Kidney epithelial cell (primary cell): ENCODE measurements at regions not wholly inside any gene's neighbourhood (a gene's known extent, or its start where the extent isn't known, plus 50 kb on each side); places are given as distances from the start of the nearest gene placed in this dataset.

Experiments
- DNase-seq: peaks from one replicate; pipeline ENCODE4 v3.0.0-alpha.2; 2010; ENCODE audit warnings: low read depth
- H3K27me3 ChIP-seq: 2 replicates; pipeline ENCODE4 v1.6.0; 2011; ENCODE audit warnings: low read length; ENCODE audit not compliant: control insufficient read depth, insufficient read depth
- H3K36me3 ChIP-seq: 2 replicates; pipeline ENCODE4 v1.5.1; 2011; ENCODE audit warnings: low read length; ENCODE audit not compliant: control insufficient read depth, insufficient read depth
- H3K4me3 ChIP-seq: 2 replicates; pipeline ENCODE4 v1.5.1; 2011; ENCODE audit warnings: low read depth, mild to moderate bottlenecking, control low read depth, low read length
- TF ChIP-seq, protein P1 (sequence below): IDR thresholded peaks from 2 replicates; pipeline ENCODE4 v1.5.1; 2011; ENCODE audit warnings: mild to moderate bottlenecking, moderate library complexity, low read length, control low read depth, inconsistent platforms; ENCODE audit not compliant: insufficient read depth, poor library complexity, severe bottlenecking

DNA sequence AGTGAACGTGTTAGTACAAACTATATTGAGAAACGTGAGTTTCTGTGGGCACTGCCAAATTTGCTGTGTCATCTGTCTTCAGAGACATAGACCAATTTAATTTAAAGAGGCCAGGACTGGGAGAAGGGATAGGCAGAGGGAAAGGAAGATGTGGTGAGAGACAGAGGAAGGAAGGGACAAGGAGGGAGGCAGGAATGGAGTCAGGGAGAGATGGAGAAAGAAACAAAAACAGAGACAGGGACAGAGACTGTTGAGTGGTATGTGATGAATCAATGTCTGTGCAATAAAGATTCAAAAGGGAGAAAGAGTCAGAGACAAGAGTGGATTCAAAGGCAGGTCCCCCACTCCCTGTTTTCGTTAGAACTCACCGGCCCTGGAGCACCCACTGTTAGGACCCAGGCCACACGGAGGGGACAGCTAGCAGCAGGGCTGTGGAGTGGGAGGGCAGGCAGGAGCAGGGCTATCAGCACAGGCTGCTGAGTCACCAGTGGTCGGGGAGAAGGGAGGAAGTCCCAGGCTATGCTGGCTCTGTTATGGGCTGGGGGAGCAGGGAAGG lies 51.6 kb upstream of the CHD6 start:
- TF ChIP-seq, protein P1, sequence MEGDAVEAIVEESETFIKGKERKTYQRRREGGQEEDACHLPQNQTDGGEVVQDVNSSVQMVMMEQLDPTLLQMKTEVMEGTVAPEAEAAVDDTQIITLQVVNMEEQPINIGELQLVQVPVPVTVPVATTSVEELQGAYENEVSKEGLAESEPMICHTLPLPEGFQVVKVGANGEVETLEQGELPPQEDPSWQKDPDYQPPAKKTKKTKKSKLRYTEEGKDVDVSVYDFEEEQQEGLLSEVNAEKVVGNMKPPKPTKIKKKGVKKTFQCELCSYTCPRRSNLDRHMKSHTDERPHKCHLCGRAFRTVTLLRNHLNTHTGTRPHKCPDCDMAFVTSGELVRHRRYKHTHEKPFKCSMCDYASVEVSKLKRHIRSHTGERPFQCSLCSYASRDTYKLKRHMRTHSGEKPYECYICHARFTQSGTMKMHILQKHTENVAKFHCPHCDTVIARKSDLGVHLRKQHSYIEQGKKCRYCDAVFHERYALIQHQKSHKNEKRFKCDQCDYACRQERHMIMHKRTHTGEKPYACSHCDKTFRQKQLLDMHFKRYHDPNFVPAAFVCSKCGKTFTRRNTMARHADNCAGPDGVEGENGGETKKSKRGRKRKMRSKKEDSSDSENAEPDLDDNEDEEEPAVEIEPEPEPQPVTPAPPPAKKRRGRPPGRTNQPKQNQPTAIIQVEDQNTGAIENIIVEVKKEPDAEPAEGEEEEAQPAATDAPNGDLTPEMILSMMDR: no peak
- H3K36me3 ChIP-seq: no peaks in the 10 kb centered on the region
- no peak for DNase-seq

DNA sequence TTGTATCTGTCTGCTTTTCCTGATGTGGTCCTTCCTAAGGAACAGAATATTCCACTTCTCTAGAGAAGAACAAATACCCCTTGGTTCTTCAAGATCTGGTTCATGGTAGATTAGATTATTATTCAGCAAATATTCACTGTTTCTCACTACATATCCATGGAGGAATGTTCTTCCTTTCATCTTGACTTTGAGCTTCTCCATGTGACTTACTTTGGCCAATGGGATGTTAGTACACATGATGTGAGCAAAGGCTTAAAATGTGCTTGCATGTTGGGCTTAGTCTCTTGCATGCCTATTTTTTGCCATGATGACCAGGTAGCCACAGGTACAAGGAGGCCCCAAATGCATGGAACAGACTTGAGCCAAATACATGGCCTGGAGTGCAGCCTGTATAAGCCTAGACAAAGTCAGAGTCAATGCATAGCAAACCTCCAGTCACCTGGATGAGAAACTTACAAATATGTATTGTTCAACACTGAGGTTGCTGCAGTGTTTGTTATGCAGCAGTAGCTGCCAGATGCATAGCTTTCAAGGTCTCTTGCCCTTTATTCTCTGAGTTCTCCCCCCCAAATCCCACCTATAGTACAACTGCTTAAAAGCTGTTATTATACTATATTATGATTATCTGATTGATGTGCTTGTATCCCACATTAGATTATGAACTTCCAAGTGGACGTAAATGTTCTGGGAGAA lies 50.0 kb upstream of the CHD6 start:
- TF ChIP-seq, protein P1: no peak
- no peak for DNase-seq
- Histone ChIP-seq H3K27me3 (no peaks in the 10 kb centered on the region), H3K36me3 (no peaks in the 10 kb centered on the region), H3K4me3 (no peak overlapping the region)

More for the DNA sequence above, 51.6 kb upstream of the CHD6 start:
- Histone ChIP-seq H3K4me3 (no peak overlapping the region), H3K27me3 (peaks cover 2% of the 10 kb centered on the region)
